Karpas-422 (cell line): ENCODE measurements at regions not wholly inside any gene's neighbourhood (a gene's known extent, or its start where the extent isn't known, plus 50 kb on each side); places are given as distances from the start of the nearest gene placed in this dataset.

Experiments used
- DNase-seq: peaks from one replicate; pipeline ENCODE4 v3.0.0-alpha.2; 2015
- H2AFZ ChIP-seq: fragments of 200-600 bp; sonication (generic); 2 replicates; pipeline ENCODE4 v1.6.1; 2014; ENCODE audit warnings: antibody characterized with exemption, low read length, mixed read lengths
- H3K27ac ChIP-seq: fragments of 200-600 bp; sonication (generic); 2 replicates; pipeline ENCODE4 v1.5.1; 2014; ENCODE audit warnings: mild to moderate bottlenecking, low read length, moderate library complexity
- H3K27me3 ChIP-seq: fragments of 200-600 bp; sonication (generic); 2 replicates; pipeline ENCODE4 v1.6.1; 2014; ENCODE audit warnings: low read length, mixed read lengths
- H3K36me3 ChIP-seq: fragments of 200-600 bp; sonication (generic); 2 replicates; pipeline ENCODE4 v1.6.1; 2014; ENCODE audit warnings: low read length, mixed read lengths; ENCODE audit not compliant: insufficient read depth
- H3K4me1 ChIP-seq: fragments of 200-600 bp; sonication (generic); 2 replicates; pipeline ENCODE4 v1.6.1; 2014; ENCODE audit warnings: mild to moderate bottlenecking, low read length, mixed read lengths
- H3K4me2 ChIP-seq: fragments of 200-600 bp; sonication (generic); 2 replicates; pipeline ENCODE4 v1.6.1; 2014; ENCODE audit warnings: low read length, low read depth, mild to moderate bottlenecking; ENCODE audit not compliant: poor library complexity, severe bottlenecking
- H3K4me3 ChIP-seq: fragments of 200-600 bp; sonication (generic); 2 replicates; pipeline ENCODE4 v1.5.1; 2014; ENCODE audit warnings: mild to moderate bottlenecking, antibody characterized with exemption, low read length, mixed read lengths
- H3K79me2 ChIP-seq: fragments of 200-600 bp; sonication (generic); 2 replicates; pipeline ENCODE4 v1.6.1; 2014; ENCODE audit warnings: mild to moderate bottlenecking, low read length, mixed read lengths
- H3K9ac ChIP-seq: fragments of 200-600 bp; sonication (generic); 2 replicates; pipeline ENCODE4 v1.6.0; 2014; ENCODE audit warnings: low read length
- H3K9me2 ChIP-seq: fragments of 200-600 bp; sonication (generic), shearing (Covaris generic); replicated peaks from 2 replicates; pipeline ENCODE4 v1.6.0; 2014; ENCODE audit warnings: mild to moderate bottlenecking, low read length, moderate library complexity; ENCODE audit not compliant: insufficient read depth
- H3K9me3 ChIP-seq: fragments of 300-700, 200-600 bp; sonication (generic); 2 replicates; pipeline ENCODE4 v1.6.1; 2014; ENCODE audit warnings: low read length, mixed read lengths
- H4K20me1 ChIP-seq: fragments of 200-600 bp; sonication (generic); 2 replicates; pipeline ENCODE4 v1.6.1; 2014; ENCODE audit warnings: mild to moderate bottlenecking, antibody characterized with exemption, low read length, low read depth; ENCODE audit not compliant: insufficient read depth

- Histone ChIP-seq H3K9me2 (no peaks in the 10 kb centered on the region), H2AFZ (no peak overlapping the region), H3K9ac (no peak overlapping the region), H3K4me1 (peaks cover 11% of the 10 kb centered on the region), H3K4me2 (no peak overlapping the region), H4K20me1 (no peaks in the 10 kb centered on the region), H3K9me3 (peaks cover 14% of the 10 kb centered on the region), H3K36me3 (no peaks in the 10 kb centered on the region; the same call in 1 of the 2 replicates), H3K4me3 (no peak overlapping the region), H3K79me2 (no peaks in the 10 kb centered on the region), H3K27me3 (peaks cover 3% of the 10 kb centered on the region; the same call in 1 of the 2 replicates), H3K27ac (no peak overlapping the region)
- DNase-seq, result peak; percentile 63
These were observed 82.5 kb upstream of the TNRC6C start for GRCh38 chr17:77875881-77876509.

- Histone ChIP-seq H3K9me3 (peaks cover 14% of the 10 kb centered on the region), H2AFZ (no peak overlapping the region), H3K4me3 (no peak overlapping the region), H3K27ac (no peak overlapping the region), H3K27me3 (peaks cover 3% of the 10 kb centered on the region; the same call in 1 of the 2 replicates), H4K20me1 (no peaks in the 10 kb centered on the region; the same call in 1 of the 2 replicates), H3K9ac (no peak overlapping the region), H3K36me3 (no peaks in the 10 kb centered on the region; the same call in 1 of the 2 replicates), H3K9me2 (no peaks in the 10 kb centered on the region), H3K4me1 (peaks cover 21% of the 10 kb centered on the region), H3K4me2 (no peak overlapping the region), H3K79me2 (no peaks in the 10 kb centered on the region)
- no peak for DNase-seq
These were observed 81.5 kb upstream of the TNRC6C start for GRCh38 chr17:77877036-77877435.

GRCh38 chr17:77877646-77878355, 80.7 kb upstream of the TNRC6C start:
- H3K79me2 ChIP-seq, result no peaks in the 10 kb centered on the region
- no peaks in the 10 kb centered on the region; the same call in 1 of the 2 replicates for H3K36me3 ChIP-seq
- peaks cover 29% of the 10 kb centered on the region for H3K4me1 ChIP-seq
- no peak overlapping the region for H2AFZ ChIP-seq
- no peaks in the 10 kb centered on the region for H3K9me2 ChIP-seq
- H3K27me3 ChIP-seq, result peaks cover 3% of the 10 kb centered on the region; the same call in 1 of the 2 replicates
- H3K9ac ChIP-seq, result no peak overlapping the region
- no peak overlapping the region for H3K27ac ChIP-seq
- no peaks in the 10 kb centered on the region; the same call in 1 of the 2 replicates for H4K20me1 ChIP-seq
- H3K4me2 ChIP-seq, result no peak overlapping the region
- H3K4me3 ChIP-seq, result no peak overlapping the region
- H3K9me3 ChIP-seq, result peaks cover 14% of the 10 kb centered on the region
- no peak for DNase-seq

- H3K4me2 ChIP-seq, result no peak overlapping the region
- H3K27ac ChIP-seq, result no peak overlapping the region
- no peak overlapping the region for H2AFZ ChIP-seq
- no peaks in the 10 kb centered on the region for H3K9me2 ChIP-seq
- no peak overlapping the region for H3K9ac ChIP-seq
- H3K4me3 ChIP-seq, result no peak overlapping the region
- no peaks in the 10 kb centered on the region; the same call in 1 of the 2 replicates for H4K20me1 ChIP-seq
- no peaks in the 10 kb centered on the region; the same call in 1 of the 2 replicates for H3K36me3 ChIP-seq
- H3K4me1 ChIP-seq, result peaks cover 45% of the 10 kb centered on the region
- H3K79me2 ChIP-seq, result no peaks in the 10 kb centered on the region
- H3K9me3 ChIP-seq, result peaks cover 14% of the 10 kb centered on the region
- H3K27me3 ChIP-seq, result peaks cover 3% of the 10 kb centered on the region; the same call in 1 of the 2 replicates
- no peak for DNase-seq
These were observed 79.1 kb upstream of the TNRC6C start for GRCh38 chr17:77879226-77879895.

GRCh38 chr17:77879896-77880280, 78.6 kb upstream of the TNRC6C start:
- no peaks in the 10 kb centered on the region; the same call in 1 of the 2 replicates for H4K20me1 ChIP-seq
- DNase-seq, result no peak
- H3K9me2 ChIP-seq, result no peaks in the 10 kb centered on the region
- H3K9ac ChIP-seq, result no peak overlapping the region
- H3K4me2 ChIP-seq, result no peak overlapping the region
- no peak overlapping the region for H2AFZ ChIP-seq
- H3K36me3 ChIP-seq, result no peaks in the 10 kb centered on the region; the same call in 1 of the 2 replicates
- H3K4me1 ChIP-seq, result peaks cover 50% of the 10 kb centered on the region
- no peak overlapping the region for H3K27ac ChIP-seq
- H3K27me3 ChIP-seq, result peaks cover 2% of the 10 kb centered on the region; the same call in 1 of the 2 replicates
- no peak overlapping the region for H3K4me3 ChIP-seq
- H3K9me3 ChIP-seq, result peaks cover 14% of the 10 kb centered on the region
- H3K79me2 ChIP-seq, result no peaks in the 10 kb centered on the region

GRCh38 chr17:77880711-77881450, 77.6 kb upstream of the TNRC6C start:
- peak overlapping the region; percentile 37 for H3K4me3 ChIP-seq
- H3K4me1 ChIP-seq, result peaks cover 54% of the 10 kb centered on the region
- peaks cover 7% of the 10 kb centered on the region for H3K9me3 ChIP-seq
- no peaks in the 10 kb centered on the region for H3K79me2 ChIP-seq
- H3K4me2 ChIP-seq, result peak overlapping the region; percentile 65
- H4K20me1 ChIP-seq, result no peaks in the 10 kb centered on the region; the same call in 1 of the 2 replicates
- no peak overlapping the region for H2AFZ ChIP-seq
- H3K36me3 ChIP-seq, result no peaks in the 10 kb centered on the region
- no peaks in the 10 kb centered on the region for H3K9me2 ChIP-seq
- peak overlapping the region; percentile 49 for H3K9ac ChIP-seq
- no peaks in the 10 kb centered on the region; the same call in 1 of the 2 replicates for H3K27me3 ChIP-seq
- H3K27ac ChIP-seq, result peak overlapping the region; percentile 64
- no peak for DNase-seq

- H3K9ac ChIP-seq, result peak overlapping the region; percentile 49
- H3K79me2 ChIP-seq, result no peaks in the 10 kb centered on the region
- H3K27ac ChIP-seq, result peak overlapping the region; percentile 64
- peaks cover under 1% of the 10 kb centered on the region; the same call in 1 of the 2 replicates for H3K9me3 ChIP-seq
- H3K9me2 ChIP-seq, result no peaks in the 10 kb centered on the region
- H3K36me3 ChIP-seq, result no peaks in the 10 kb centered on the region
- no peaks in the 10 kb centered on the region; the same call in 1 of the 2 replicates for H4K20me1 ChIP-seq
- H3K4me2 ChIP-seq, result peak overlapping the region; percentile 65
- H3K27me3 ChIP-seq, result no peaks in the 10 kb centered on the region; the same call in 1 of the 2 replicates
- peak overlapping the region; percentile 46 for H3K4me3 ChIP-seq
- peaks cover 61% of the 10 kb centered on the region for H3K4me1 ChIP-seq
- no peak overlapping the region for H2AFZ ChIP-seq
- DNase-seq, result peak; percentile 94
These were observed 77.0 kb upstream of the TNRC6C start for GRCh38 chr17:77881545-77881944.
